GM18873 (cell line): ENCODE measurements at regions not wholly inside any gene's neighbourhood (a gene's known extent, or its start where the extent isn't known, plus 50 kb on each side); places are given as distances from the start of the nearest gene placed in this dataset.
"Not testable (repeated sequence)": the region's sequence is repeated elsewhere in the genome, so short reads cannot be mapped to it uniquely, and the experiment has no call there.

Source experiments
- ATAC-seq: cut with Tn5 transposase; IDR thresholded peaks from one replicate; pipeline ENCODE4 v1.9.1; 2021; ENCODE audit warnings: mild to moderate bottlenecking, moderate library complexity, moderate number of reproducible peaks; ENCODE audit not compliant: unreplicated experiment, low FRiP score

GRCh38 chr7:84744385-84744784 is 442.5 kb downstream of the SEMA3D start:
- ATAC-seq = no peak

DNA sequence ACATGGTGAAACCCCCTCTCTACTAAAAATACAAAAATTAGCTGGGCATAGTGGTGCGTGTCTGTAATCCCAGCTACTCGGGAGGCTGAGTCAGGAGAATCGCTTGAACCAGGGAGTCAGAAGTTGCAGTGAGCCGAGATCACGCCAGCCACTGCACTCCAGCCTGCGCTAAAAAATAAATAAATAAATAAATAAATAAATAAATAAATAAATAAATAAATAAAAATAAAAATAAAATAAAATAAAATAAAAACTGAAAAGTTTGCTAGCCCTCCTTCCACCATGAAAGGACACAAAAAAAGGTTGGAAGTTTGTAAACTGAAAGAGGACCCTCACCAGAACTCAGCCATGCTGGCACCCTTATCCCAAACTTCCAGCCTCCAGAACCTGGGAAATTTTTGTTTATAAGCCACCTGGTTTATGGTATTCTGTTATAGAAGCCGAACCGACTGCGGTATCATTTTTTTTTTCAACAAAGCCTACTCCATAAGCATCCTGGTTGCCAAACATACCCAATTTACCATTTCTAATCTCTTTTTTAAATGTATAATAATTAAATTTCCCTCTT is 448.2 kb downstream of the SEMA3D start:
- ATAC-seq = no peak

DNA sequence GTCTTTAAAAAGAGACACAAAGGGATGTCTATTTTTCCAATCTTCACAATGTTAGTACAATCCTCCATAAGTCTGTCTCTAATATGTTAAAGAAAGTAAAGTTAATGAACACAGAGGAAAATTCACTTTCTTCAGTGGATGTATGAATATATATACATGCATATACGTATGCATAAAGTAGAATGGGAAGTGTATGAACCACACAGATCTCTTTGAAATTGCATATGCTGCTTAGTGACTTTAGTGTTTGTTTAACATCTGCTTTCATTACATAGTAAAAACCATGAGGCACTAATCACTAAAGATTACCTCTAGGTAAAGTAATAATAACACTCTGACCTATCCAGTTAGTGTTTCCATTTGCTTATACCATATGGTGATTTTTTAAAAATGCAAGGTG is 451.2 kb downstream of the SEMA3D start:
- no peak for ATAC-seq

- no peak for ATAC-seq
Observed at GRCh38 chr7:84735011-84735410, 451.8 kb downstream of the SEMA3D start.

- ATAC-seq = not testable (repeated sequence)
Observed at GRCh38 chr7:84733976-84734375, 452.9 kb downstream of the SEMA3D start.

- not testable (repeated sequence) for ATAC-seq
Observed at GRCh38 chr7:84730864-84731263, 456.0 kb downstream of the SEMA3D start.

DNA sequence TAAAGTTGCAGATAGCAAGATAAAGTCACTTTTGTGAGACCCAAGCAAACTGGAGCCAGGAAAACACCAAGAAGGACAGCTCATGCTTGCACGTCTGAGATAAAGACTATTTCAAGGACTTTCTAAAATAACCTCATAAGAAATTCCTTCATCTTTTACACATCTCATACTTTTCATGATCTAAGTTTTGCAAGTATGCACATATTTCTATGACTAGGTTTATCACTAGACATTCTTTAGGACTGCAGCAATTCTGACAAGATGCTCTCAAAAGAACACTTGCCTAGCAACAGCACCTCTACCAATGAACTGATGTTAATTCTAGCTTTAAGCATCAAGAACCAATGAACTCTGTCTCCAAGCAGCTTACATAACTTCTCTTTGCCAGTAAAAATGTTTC is 457.6 kb downstream of the SEMA3D start:
- ATAC-seq = no peak

GRCh38 chr7:84722734-84723133 is 464.1 kb downstream of the SEMA3D start:
- no peak for ATAC-seq

GRCh38 chr7:84722086-84722485 is 464.8 kb downstream of the SEMA3D start:
- no peak for ATAC-seq

DNA sequence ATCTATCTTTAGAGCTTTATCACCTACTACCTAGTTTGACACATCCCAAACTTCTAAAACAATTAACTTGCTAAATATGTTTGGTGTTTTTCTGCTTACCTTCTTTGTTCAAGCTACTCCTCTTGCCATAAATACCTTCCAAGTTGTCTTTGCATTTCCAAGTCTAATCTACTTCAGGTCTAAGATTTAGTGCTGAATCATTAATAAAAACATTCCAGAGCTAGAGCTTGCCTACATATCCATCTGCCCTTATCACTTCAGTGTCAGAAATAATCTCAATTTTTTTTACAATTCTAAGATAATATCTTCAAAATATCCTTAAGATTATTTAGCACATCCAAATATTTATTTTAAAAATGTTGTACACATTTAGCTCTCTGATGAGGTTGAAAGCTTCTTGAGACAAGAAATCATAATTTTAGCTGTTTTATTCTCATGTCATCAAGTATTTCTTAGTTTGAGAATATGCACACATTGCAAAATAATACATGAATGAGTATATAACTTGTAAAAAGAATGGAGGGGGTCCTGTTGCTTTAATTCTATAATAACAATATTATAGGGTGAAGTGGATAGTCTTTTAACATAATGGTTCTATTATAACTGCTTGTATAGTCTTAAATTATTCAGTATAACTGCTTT is 466.3 kb downstream of the SEMA3D start:
- no peak for ATAC-seq

- no peak for ATAC-seq
Observed at GRCh38 chr7:84714765-84715164, 472.1 kb downstream of the SEMA3D start.

DNA sequence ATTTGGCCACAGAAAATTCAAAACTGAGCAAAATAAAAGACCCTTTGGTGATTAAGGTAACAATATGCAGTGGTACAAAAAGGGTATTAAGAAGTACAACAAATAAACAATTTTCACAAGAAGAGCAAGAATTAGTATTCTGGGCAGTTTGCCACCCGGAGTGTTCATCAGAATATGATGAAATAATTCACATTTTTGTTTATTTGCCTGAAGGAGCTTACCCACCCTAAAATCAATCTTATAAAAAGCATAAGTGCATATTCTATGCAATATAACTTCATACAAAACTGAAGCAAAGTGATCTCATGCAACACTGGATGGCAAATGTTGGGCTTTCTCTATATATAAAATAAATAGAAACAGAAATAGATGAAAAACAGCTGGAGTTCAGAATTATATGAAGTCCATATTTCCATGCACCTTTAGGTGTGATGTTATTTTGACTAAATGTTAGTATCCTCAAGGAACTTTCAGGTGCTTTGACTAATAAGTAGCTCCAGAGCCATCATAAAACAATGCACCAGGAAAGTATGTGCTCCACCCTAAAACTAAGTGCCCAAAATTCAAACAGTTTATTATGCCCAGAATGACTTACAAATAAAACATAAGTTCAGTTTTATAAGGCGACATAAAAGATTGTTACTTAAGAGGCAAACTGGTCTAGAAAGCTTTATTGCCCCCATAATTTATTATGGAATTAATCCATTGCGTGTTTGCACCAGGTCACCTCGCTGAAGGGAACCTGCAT is 474.3 kb downstream of the SEMA3D start:
- no peak for ATAC-seq

DNA sequence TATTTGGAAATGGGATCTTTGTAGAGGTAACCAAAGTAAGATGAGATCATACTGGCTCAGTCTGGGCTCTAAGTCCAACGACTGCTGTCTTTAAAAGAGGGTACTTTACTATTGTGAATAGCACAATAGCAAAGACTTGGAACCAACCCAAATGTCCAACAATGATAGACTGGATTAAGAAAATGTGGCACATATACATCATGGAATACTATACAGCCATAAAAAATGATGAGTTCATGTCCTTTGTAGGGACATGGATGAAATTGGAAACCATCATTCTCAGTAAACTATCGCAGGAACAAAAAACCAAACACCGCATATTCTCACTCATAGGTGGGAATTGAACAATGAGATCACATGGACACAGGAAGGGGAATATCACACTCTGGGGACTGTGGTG is 476.3 kb downstream of the SEMA3D start:
- not testable (repeated sequence) for ATAC-seq

- no peak for ATAC-seq
Observed at GRCh38 chr7:84705706-84706105, 481.1 kb downstream of the SEMA3D start.

- no peak for ATAC-seq
Observed at GRCh38 chr7:84705079-84705478, 481.8 kb downstream of the SEMA3D start.

- ATAC-seq = no peak
Observed at GRCh38 chr7:84704380-84704779, 482.5 kb downstream of the SEMA3D start.

DNA sequence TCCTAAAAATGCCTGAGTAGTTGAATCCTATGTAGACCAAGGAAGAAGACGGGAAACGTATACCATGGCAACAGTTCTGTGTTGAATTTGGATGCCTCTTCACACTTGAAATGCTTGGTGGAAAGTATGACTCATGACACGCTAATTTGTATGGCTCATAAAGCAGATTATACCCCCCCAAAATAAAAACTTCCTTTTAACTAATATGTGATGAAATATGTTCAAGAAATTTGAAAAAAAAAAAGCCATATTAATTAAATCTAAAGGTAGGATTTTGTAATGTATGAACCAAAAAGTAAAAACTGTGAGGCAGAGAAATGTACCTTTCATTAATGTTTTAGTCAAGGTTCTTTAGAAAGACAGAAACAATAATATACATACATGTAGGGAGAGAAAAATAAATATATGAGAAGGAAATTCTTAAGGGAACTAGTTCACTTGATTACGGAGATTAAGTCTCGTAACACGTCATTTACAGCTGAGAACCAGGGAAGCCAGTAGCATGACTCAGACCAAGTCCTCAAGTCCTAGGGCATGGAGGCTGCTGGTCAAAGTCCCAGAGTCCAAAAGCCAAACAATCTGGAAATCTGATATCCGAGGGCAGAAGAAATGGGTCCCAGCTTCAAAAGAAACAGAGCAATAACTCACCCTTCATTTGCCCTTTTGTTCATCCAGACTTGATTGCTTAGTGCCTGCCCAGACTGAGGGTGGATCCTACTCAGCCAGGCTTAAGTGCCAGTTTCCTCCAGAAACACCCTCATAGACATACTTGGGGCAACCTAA is 485.1 kb downstream of the SEMA3D start:
- ATAC-seq = no peak

GRCh38 chr7:84700563-84701370 is 486.1 kb downstream of the SEMA3D start:
- ATAC-seq = no peak

DNA sequence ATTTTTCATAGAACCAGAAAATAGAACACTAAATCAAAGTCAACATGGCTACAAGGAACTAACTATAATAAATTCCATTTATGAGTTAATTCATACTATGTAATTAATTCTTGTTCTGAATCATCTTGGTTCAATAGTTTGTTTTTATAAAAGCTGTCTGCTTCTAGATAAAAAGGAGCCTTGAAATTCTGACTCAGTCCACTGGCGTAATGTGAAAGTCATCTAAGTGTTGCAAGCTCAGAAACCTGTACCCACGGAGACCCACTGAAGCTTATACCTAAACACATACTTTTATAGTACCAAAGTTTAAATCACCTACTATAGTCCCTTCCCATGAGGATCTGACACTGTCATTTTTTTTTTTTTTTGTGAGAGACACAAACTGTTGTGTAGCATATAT is 489.4 kb downstream of the SEMA3D start:
- no peak for ATAC-seq

GRCh38 chr7:84693483-84693882 is 493.4 kb downstream of the SEMA3D start:
- no peak for ATAC-seq
